A549 (cell line): ENCODE measurements at regions not wholly inside any gene's neighbourhood (a gene's known extent, or its start where the extent isn't known, plus 50 kb on each side); places are given as distances from the start of the nearest gene placed in this dataset.

ENCODE experiments used
- ATAC-seq, 2 experiments: fragments of 200-7000 bp in 1 of 2; fragments of >200 bp in 1 of 2; cut with Nextera tagmentation in 1 of 2; cut with Tn5 transposase in 1 of 2; 3 replicates each; pipeline versions ENCODE4 v1.8.0 to v1.9.1; 2018 to 2020; ENCODE audit warnings: mild to moderate bottlenecking in 1 of 2, moderate library complexity in 1 of 2
- CTCF ChIA-PET: fragments of 300-600 bp; sonication (Branson Sonifier 250); formaldehyde crosslinking; extraction: SDS; loops from one replicate; lab custom pipeline; 2021; ENCODE audit warnings: antibody characterized with exemption, inconsistent platforms; lab: Yijun Ruan, JAX
- POLR2A ChIA-PET: fragments of 350-600 bp; formaldehyde crosslinking; extraction: SDS; loops from one replicate; lab custom pipeline; 2021; ENCODE audit warnings: antibody characterized with exemption, inconsistent platforms; lab: Yijun Ruan, JAX
- DNase-seq, 2 experiments: peaks; one replicate each; pipeline versions ENCODE4 v3.0.0 to v3.0.0-alpha.2; 2011 to 2016; ENCODE audit warnings: low read depth in 1 of 2, low spot score in 1 of 2
- FAIRE-seq: peaks from 2 replicates; lab custom pipeline; 2011; peaks lifted over from hg19 to GRCh38; lab: Jason Lieb, UNC
- H3K27ac ChIP-seq, 2 experiments: fragments of >200 bp; sonication (Bioruptor Twin); formaldehyde crosslinking; 3 replicates each; pipeline ENCODE4 v1.5.1; 2016 to 2017
- H3K4me1 ChIP-seq: fragments of >200 bp; sonication (Bioruptor Twin); formaldehyde crosslinking; 3 replicates; pipeline ENCODE4 v1.6.1; 2016
- H3K4me2 ChIP-seq: fragments of >200 bp; sonication (Bioruptor Twin); formaldehyde crosslinking; 3 replicates; pipeline ENCODE4 v1.6.1; 2016
- H3K4me3 ChIP-seq: fragments of >200 bp; sonication (Bioruptor Twin); formaldehyde crosslinking; 3 replicates; pipeline ENCODE4 v1.5.1; 2016
- H3K9me3 ChIP-seq: fragments of >200 bp; sonication (Bioruptor Twin); formaldehyde crosslinking; 3 replicates; pipeline ENCODE4 v1.6.1; 2016
- CEBPB ChIP-seq, 2 experiments: fragments of >200 bp in 1 of 2; sonication (Bioruptor Twin) in 1 of 2; formaldehyde crosslinking in 1 of 2; IDR thresholded peaks; 2 replicates each; pipeline ENCODE4 v1.6.1; 2012 to 2016
- EHF ChIP-seq: fragments of 250-450 bp; sonication (Bioruptor Pico); IDR thresholded peaks from 2 replicates; pipeline ENCODE4 v1.5.0; 2020; ENCODE audit warnings: mild to moderate bottlenecking
- EP300 ChIP-seq, 2 experiments: fragments of >200 bp; sonication (Bioruptor Twin); formaldehyde crosslinking; IDR thresholded peaks; 2 replicates in 1 of 2; 3 replicates in 1 of 2; pipeline ENCODE4 v1.6.1; 2016 to 2017
- HOXA7 ChIP-seq: fragments of 250-450 bp; sonication (Bioruptor Pico); IDR thresholded peaks from 2 replicates; pipeline ENCODE4 v1.5.0; 2020; ENCODE audit warnings: mild to moderate bottlenecking, moderate library complexity
- JUN ChIP-seq, 2 experiments: fragments of >200 bp; sonication (Bioruptor Twin); formaldehyde crosslinking; IDR thresholded peaks; 2 replicates in 1 of 2; 3 replicates in 1 of 2; pipeline ENCODE4 v1.6.1; 2016 to 2017
- KDM5A ChIP-seq: fragments of 200-600 bp; sonication (generic); IDR thresholded peaks from 2 replicates; pipeline ENCODE4 v1.6.1; 2016; ENCODE audit warnings: antibody characterized with exemption, mild to moderate bottlenecking
- MAFK ChIP-seq: fragments of 450-650 bp; IDR thresholded peaks from 2 replicates; pipeline ENCODE4 v1.6.1; 2014; ENCODE audit not compliant: partially characterized antibody
- MYC ChIP-seq: IDR thresholded peaks from 2 replicates; pipeline ENCODE4 v1.6.1; 2012; ENCODE audit warnings: mild to moderate bottlenecking, inconsistent platforms, low read length, improper control_type of control experiment, borderline replicate concordance
- NFE2L2 ChIP-seq: fragments of 150-350 bp; conservative IDR thresholded peaks from 2 replicates; pipeline ENCODE4 v1.6.1; 2014; ENCODE audit warnings: low read length
- RAD21 ChIP-seq, 2 experiments: fragments of >200 bp in 1 of 2; sonication (Bioruptor Twin) in 1 of 2; formaldehyde crosslinking in 1 of 2; IDR thresholded peaks in 1 of 2; conservative IDR thresholded peaks in 1 of 2; 2 replicates in 1 of 2; 3 replicates in 1 of 2; pipeline ENCODE4 v1.6.1; 2012 to 2018; ENCODE audit warnings: inconsistent platforms in 1 of 2
- RARB ChIP-seq: fragments of 250-450 bp; sonication (Bioruptor Pico); IDR thresholded peaks from 2 replicates; pipeline ENCODE4 v1.8.0; 2021; ENCODE audit warnings: mild to moderate bottlenecking, moderate library complexity
- RNF2 ChIP-seq: fragments of 200-600 bp; sonication (generic); IDR thresholded peaks from 2 replicates; pipeline ENCODE4 v1.6.1; 2016; ENCODE audit warnings: low read depth, mild to moderate bottlenecking, antibody characterized with exemption, moderate library complexity, borderline replicate concordance
- SREBF2 ChIP-seq: fragments of 450-650 bp; IDR thresholded peaks from 2 replicates; pipeline ENCODE4 v1.6.1; 2014; ENCODE audit warnings: mild to moderate bottlenecking, moderate library complexity
- TFCP2L1 ChIP-seq: fragments of 250-450 bp; sonication (Bioruptor Pico); IDR thresholded peaks from 2 replicates; pipeline ENCODE4 v1.5.0; 2021; ENCODE audit warnings: mild to moderate bottlenecking
- TP53 ChIP-seq: fragments of 250-450 bp; sonication (Bioruptor Pico); IDR thresholded peaks from 2 replicates; pipeline ENCODE4 v1.5.0; 2021; ENCODE audit warnings: mild to moderate bottlenecking, moderate library complexity
- ZC3H11A ChIP-seq: fragments of 450-650 bp; IDR thresholded peaks from 2 replicates; pipeline ENCODE4 v1.6.1; 2014; ENCODE audit warnings: antibody characterized with exemption, mild to moderate bottlenecking
- WGBS: methylation state at CpG from one replicate; pipeline ENCODE4 v1.1.6; 2017; ENCODE audit errors: missing lambda C conversion rate; 5-methylcytosine and 5-hydroxymethylcytosine counted together
- TF ChIP-seq, protein P1 (sequence below): fragments of >200 bp; sonication (Bioruptor Twin); formaldehyde crosslinking; IDR thresholded peaks from 3 replicates; pipeline ENCODE4 v1.5.1; 2016
- TF ChIP-seq, protein P2 (sequence below): fragments of 450-650 bp; IDR thresholded peaks from 2 replicates; pipeline ENCODE4 v1.6.1; 2014; ENCODE audit warnings: antibody characterized with exemption
- TF ChIP-seq, protein P3 (sequence below): IDR thresholded peaks from 2 replicates; pipeline ENCODE4 v1.6.1; 2012
- TF ChIP-seq, protein P4 (sequence below): fragments of >200 bp; sonication (Bioruptor Twin); formaldehyde crosslinking; IDR thresholded peaks from 2 replicates; pipeline ENCODE4 v1.6.1; 2016
- TF ChIP-seq, protein P5 (sequence below): fragments of 200-600 bp; sonication (generic); IDR thresholded peaks from 2 replicates; pipeline ENCODE4 v1.6.1; 2016; ENCODE audit warnings: antibody characterized with exemption, mild to moderate bottlenecking, moderate library complexity
- TF ChIP-seq, protein P6 (sequence below): fragments of >200 bp; sonication (Bioruptor Twin); formaldehyde crosslinking; IDR thresholded peaks from 3 replicates; pipeline ENCODE4 v1.6.1; 2016

DNA sequence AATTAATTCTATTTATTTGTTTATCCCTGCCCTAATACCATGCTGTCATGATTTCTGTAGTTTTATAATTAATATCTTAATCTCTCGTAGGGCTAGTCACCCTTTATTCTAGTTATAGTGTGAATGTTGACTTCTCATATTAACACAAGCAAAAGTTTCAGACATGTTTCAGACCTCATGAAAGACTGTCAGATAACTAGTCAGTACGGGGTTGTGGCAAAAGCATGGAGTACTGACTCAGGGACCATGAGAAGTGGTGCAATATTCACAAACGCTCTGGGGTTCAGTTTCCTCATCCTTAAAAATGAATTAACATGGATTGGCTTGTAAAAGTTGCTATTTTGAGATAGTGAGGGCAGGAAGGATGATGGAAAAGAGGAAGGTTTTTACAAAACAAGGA lies 148.9 kb downstream of the TMEM200A start:
- no peaks in the 10 kb centered on the region for H3K4me1 ChIP-seq
- no peak overlapping the region for H3K4me3 ChIP-seq
- ATAC-seq, result no peak
- no peak overlapping the region for H3K27ac ChIP-seq
- no peak overlapping the region for H3K4me2 ChIP-seq
- no peak for FAIRE-seq
- WGBS, result 7% methylated on average over 3 of the region's 3 CpGs
- TF ChIP-seq MYC (no peak), EP300 (IDR thresholded peaks at IDR 0.05) (no peak), RARB (CRISPR knock-in tag) (no peak)
- TF ChIP-seq, protein P1, sequence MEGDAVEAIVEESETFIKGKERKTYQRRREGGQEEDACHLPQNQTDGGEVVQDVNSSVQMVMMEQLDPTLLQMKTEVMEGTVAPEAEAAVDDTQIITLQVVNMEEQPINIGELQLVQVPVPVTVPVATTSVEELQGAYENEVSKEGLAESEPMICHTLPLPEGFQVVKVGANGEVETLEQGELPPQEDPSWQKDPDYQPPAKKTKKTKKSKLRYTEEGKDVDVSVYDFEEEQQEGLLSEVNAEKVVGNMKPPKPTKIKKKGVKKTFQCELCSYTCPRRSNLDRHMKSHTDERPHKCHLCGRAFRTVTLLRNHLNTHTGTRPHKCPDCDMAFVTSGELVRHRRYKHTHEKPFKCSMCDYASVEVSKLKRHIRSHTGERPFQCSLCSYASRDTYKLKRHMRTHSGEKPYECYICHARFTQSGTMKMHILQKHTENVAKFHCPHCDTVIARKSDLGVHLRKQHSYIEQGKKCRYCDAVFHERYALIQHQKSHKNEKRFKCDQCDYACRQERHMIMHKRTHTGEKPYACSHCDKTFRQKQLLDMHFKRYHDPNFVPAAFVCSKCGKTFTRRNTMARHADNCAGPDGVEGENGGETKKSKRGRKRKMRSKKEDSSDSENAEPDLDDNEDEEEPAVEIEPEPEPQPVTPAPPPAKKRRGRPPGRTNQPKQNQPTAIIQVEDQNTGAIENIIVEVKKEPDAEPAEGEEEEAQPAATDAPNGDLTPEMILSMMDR, result no peak
- TF ChIP-seq, all 56 proteins: peak for 0
- ChIA-PET CTCF (no interaction called here), POLR2A (no interaction called here)
- no peak for DNase-seq
- no peaks in the 10 kb centered on the region for H3K9me3 ChIP-seq

DNA sequence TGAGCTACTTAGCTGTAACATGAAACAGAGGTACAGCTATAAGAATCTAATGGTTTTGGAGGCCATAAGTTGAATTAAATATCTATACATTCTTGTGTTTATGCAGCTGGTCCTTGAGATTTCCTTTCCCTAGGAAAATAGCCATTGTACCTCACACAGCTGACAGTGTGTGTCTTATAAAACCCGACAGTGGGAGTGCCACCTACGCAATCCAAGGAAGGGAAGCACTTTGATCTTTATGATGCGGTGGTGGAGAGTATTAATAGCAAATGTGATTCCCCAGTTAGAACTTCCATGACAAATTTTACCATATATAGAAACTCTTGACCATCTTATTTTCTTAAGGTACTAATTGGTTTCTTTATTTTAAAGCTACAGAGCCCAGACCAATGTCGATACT lies 149.5 kb downstream of the TMEM200A start:
- H3K9me3 ChIP-seq, result no peaks in the 10 kb centered on the region
- ChIA-PET CTCF (no interaction called here), POLR2A (no interaction called here)
- 45% methylated on average over 4 of the region's 4 CpGs for WGBS
- H3K4me2 ChIP-seq, result no peak overlapping the region
- H3K4me1 ChIP-seq, result no peaks in the 10 kb centered on the region
- DNase-seq, result no peak
- TF ChIP-seq EP300 (IDR thresholded peaks at IDR 0.05), result no peak
- TF ChIP-seq MAFK, result no peak
- TF ChIP-seq, protein P2, sequence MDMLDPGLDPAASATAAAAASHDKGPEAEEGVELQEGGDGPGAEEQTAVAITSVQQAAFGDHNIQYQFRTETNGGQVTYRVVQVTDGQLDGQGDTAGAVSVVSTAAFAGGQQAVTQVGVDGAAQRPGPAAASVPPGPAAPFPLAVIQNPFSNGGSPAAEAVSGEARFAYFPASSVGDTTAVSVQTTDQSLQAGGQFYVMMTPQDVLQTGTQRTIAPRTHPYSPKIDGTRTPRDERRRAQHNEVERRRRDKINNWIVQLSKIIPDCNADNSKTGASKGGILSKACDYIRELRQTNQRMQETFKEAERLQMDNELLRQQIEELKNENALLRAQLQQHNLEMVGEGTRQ, result no peak
- TF ChIP-seq RNF2, result no peak
- TF ChIP-seq NFE2L2, result no peak
- TF ChIP-seq SREBF2, result no peak
- TF ChIP-seq EHF, result no peak
- TF ChIP-seq, protein P3, sequence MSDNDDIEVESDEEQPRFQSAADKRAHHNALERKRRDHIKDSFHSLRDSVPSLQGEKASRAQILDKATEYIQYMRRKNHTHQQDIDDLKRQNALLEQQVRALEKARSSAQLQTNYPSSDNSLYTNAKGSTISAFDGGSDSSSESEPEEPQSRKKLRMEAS, result no peak
- TF ChIP-seq, protein P4, sequence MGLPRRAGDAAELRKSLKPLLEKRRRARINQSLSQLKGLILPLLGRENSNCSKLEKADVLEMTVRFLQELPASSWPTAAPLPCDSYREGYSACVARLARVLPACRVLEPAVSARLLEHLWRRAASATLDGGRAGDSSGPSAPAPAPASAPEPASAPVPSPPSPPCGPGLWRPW, result no peak
- TF ChIP-seq CEBPB (IDR thresholded peaks at IDR 0.05), result no peak
- no peak for TF ChIP-seq HOXA7 (CRISPR knock-in tag)
- no peak for TF ChIP-seq KDM5A
- H3K27ac ChIP-seq, result no peak overlapping the region
- no peak overlapping the region for H3K4me3 ChIP-seq
- no peak for ATAC-seq
- FAIRE-seq, result no peak

DNA sequence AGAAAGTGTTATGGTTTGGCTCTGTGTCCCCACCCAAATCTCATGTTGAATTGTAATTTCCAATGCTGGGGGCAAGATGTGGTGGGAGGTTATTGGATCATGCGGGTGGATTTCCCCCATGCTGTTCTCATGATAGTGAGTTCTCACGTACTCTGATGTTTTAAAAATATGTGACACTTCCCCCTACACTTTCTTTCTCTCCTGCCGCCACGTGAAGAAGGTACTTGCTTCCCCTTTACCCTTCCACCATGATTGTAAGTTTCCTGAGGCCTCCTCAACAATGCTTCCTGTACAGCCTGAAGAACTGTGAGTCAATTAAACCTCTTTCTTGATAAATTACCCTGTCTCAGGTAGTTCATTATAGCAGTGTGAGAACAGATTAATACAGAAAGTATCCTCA lies 150.8 kb downstream of the TMEM200A start:
- FAIRE-seq (no peak), DNase-seq (no peak), ATAC-seq (no peak)
- Histone ChIP-seq H3K27ac (no peak overlapping the region), H3K4me1 (no peaks in the 10 kb centered on the region), H3K4me2 (no peak overlapping the region), H3K9me3 (no peaks in the 10 kb centered on the region), H3K4me3 (no peak overlapping the region)
- no peak for TF ChIP-seq ZC3H11A
- TF ChIP-seq, protein P5, sequence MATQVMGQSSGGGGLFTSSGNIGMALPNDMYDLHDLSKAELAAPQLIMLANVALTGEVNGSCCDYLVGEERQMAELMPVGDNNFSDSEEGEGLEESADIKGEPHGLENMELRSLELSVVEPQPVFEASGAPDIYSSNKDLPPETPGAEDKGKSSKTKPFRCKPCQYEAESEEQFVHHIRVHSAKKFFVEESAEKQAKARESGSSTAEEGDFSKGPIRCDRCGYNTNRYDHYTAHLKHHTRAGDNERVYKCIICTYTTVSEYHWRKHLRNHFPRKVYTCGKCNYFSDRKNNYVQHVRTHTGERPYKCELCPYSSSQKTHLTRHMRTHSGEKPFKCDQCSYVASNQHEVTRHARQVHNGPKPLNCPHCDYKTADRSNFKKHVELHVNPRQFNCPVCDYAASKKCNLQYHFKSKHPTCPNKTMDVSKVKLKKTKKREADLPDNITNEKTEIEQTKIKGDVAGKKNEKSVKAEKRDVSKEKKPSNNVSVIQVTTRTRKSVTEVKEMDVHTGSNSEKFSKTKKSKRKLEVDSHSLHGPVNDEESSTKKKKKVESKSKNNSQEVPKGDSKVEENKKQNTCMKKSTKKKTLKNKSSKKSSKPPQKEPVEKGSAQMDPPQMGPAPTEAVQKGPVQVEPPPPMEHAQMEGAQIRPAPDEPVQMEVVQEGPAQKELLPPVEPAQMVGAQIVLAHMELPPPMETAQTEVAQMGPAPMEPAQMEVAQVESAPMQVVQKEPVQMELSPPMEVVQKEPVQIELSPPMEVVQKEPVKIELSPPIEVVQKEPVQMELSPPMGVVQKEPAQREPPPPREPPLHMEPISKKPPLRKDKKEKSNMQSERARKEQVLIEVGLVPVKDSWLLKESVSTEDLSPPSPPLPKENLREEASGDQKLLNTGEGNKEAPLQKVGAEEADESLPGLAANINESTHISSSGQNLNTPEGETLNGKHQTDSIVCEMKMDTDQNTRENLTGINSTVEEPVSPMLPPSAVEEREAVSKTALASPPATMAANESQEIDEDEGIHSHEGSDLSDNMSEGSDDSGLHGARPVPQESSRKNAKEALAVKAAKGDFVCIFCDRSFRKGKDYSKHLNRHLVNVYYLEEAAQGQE, result no peak
- no peak for TF ChIP-seq TP53 (CRISPR knock-in tag)
- no peak for TF ChIP-seq JUN (IDR thresholded peaks at IDR 0.05)
- TF ChIP-seq, protein P6, sequence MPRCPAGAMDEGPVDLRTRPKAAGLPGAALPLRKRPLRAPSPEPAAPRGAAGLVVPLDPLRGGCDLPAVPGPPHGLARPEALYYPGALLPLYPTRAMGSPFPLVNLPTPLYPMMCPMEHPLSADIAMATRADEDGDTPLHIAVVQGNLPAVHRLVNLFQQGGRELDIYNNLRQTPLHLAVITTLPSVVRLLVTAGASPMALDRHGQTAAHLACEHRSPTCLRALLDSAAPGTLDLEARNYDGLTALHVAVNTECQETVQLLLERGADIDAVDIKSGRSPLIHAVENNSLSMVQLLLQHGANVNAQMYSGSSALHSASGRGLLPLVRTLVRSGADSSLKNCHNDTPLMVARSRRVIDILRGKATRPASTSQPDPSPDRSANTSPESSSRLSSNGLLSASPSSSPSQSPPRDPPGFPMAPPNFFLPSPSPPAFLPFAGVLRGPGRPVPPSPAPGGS, result no peak
- TF ChIP-seq, protein P2, result no peak
- TF ChIP-seq RAD21 (conservative IDR thresholded peaks at IDR 0.05 in 1 of 2, IDR thresholded peaks at IDR 0.05 in 1 of 2), result no peak
- TF ChIP-seq, protein P4, result no peak
- no peak for TF ChIP-seq TFCP2L1
- 54% methylated on average over 4 of the region's 4 CpGs for WGBS
- CTCF ChIA-PET, result no interaction called here
- POLR2A ChIA-PET, result no interaction called here
